Caco-2 (cell line): ENCODE measurements at regions not wholly inside any gene's neighbourhood (a gene's known extent, or its start where the extent isn't known, plus 50 kb on each side); places are given as distances from the start of the nearest gene placed in this dataset.

Source experiments
- BruUV-seq: library from RNA; stranded (reverse); fragments of 400-500 nt; replicated peaks from 2 replicates; lab custom pipeline; 2021; lab: Mats Ljungman, UMichigan
- CTCF ChIA-PET: fragments of 300-600 bp; sonication (Branson Sonifier 250); formaldehyde crosslinking; loops from one replicate; lab custom pipeline; 2022; ENCODE audit warnings: antibody characterized with exemption; lab: Charles Lee
- POLR2A ChIA-PET: fragments of 300-600 bp; sonication (Branson Sonifier 250); formaldehyde crosslinking; loops from one replicate; lab custom pipeline; 2022; ENCODE audit warnings: antibody characterized with exemption; lab: Charles Lee
- DNase-seq, 2 experiments: peaks; one replicate each; pipeline versions ENCODE4 v3.0.0 to v3.0.0-alpha.2; 2020 to 2022
- H3K27me3 ChIP-seq: replicated peaks from 2 replicates; pipeline ENCODE4 v1.6.0; 2011; ENCODE audit warnings: low read length; ENCODE audit not compliant: control insufficient read depth, insufficient read depth
- H3K36me3 ChIP-seq: 2 replicates; pipeline ENCODE4 v1.5.1; 2011; ENCODE audit warnings: low read length; ENCODE audit not compliant: control insufficient read depth, insufficient read depth
- H3K4me1 ChIP-seq: fragments of 250-450 bp; sonication (Bioruptor Pico); 2 replicates; pipeline ENCODE4 v1.5.1; 2020; ENCODE audit warnings: mild to moderate bottlenecking
- H3K4me3 ChIP-seq: 2 replicates; pipeline ENCODE4 v1.5.1; 2011; ENCODE audit warnings: low read depth, mild to moderate bottlenecking, control low read depth, low read length
- H3K9me3 ChIP-seq: fragments of 250-450 bp; sonication (Bioruptor Pico); 2 replicates; pipeline ENCODE4 v1.5.1; 2020; ENCODE audit warnings: mild to moderate bottlenecking, moderate library complexity
- H3K27ac Mint-ChIP-seq: one replicate; pipeline ENCODE4 v1.8.0; 2022; ENCODE audit warnings: mixed read lengths; ENCODE audit not compliant: unreplicated experiment
- H3K27me3 Mint-ChIP-seq: one replicate; pipeline ENCODE4 v1.8.0; 2022; ENCODE audit warnings: mixed read lengths; ENCODE audit not compliant: insufficient read depth, unreplicated experiment
- H3K36me3 Mint-ChIP-seq: one replicate; pipeline ENCODE4 v1.8.0; 2022; ENCODE audit warnings: mild to moderate bottlenecking, mixed read lengths; ENCODE audit not compliant: insufficient read depth, unreplicated experiment
- H3K4me1 Mint-ChIP-seq: one replicate; pipeline ENCODE4 v1.8.0; 2022; ENCODE audit warnings: low read depth, mixed read lengths; ENCODE audit not compliant: unreplicated experiment
- H3K4me3 Mint-ChIP-seq: one replicate; pipeline ENCODE4 v1.8.0; 2022; ENCODE audit warnings: mild to moderate bottlenecking, moderate library complexity, mixed read lengths; ENCODE audit not compliant: unreplicated experiment
- H3K9me3 Mint-ChIP-seq: one replicate; pipeline ENCODE4 v1.8.0; 2022; ENCODE audit warnings: mixed read lengths; ENCODE audit not compliant: unreplicated experiment
- CTCF ChIP-seq, 2 experiments: fragments of 200-600 bp in 1 of 2; IDR thresholded peaks; 1 replicate in 1 of 2; 2 replicates in 1 of 2; pipeline versions ENCODE4 v1.5.1 to v1.8.0; 2011 to 2022; ENCODE audit warnings: antibody characterized with exemption in 1 of 2, control low read depth in 1 of 2, inconsistent platforms in 1 of 2, low read depth in 1 of 2, low read length in 1 of 2, mild to moderate bottlenecking in 1 of 2, moderate library complexity in 1 of 2; ENCODE audit not compliant: insufficient read depth in 1 of 2, severe bottlenecking in 1 of 2, unreplicated experiment in 1 of 2
- intact Hi-C: fragments of 100-400 bp; cut with micrococcal nuclease; formaldehyde crosslinking; loops from one replicate; pipeline ENCODE4 v1.10.0; 2022; ENCODE audit not compliant: unreplicated experiment

DNA sequence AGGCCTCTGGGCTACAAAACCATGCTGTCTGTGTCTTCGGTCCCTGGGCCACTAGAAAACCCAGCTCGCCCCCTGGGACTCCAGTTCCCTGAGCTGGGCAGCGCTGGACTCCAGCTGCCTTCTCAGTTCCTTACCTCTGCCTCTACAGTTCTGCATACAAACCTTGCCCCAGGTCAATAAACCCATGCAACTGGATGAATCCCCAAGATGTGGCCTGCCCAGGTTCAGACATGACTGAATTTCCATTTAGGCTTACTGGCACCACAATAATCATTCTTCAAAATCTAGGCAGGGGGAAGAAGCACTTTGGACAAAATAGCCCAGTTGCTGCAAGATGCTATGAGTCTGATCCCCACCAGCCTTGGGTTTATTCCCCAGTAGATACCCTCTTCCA lies 159.5 kb downstream of the RRAGC start:
- no peak for DNase-seq
- no peaks in the 10 kb centered on the region for H3K36me3 Mint-ChIP-seq
- no TSS peak for BruUV-seq
- TF ChIP-seq CTCF (IDR thresholded peaks at IDR 0.05; ENCODE audit: insufficient read depth in 1 of 2, low read depth in 1 of 2, low read length in 1 of 2, severe bottlenecking in 1 of 2, unreplicated experiment in 1 of 2) = no peak
- no peak overlapping the region for H3K4me3 ChIP-seq
- no peak overlapping the region for H3K27ac Mint-ChIP-seq
- intact Hi-C loops = no loop called here
- H3K9me3 ChIP-seq = no peaks in the 10 kb centered on the region
- no peak overlapping the region for H3K4me3 Mint-ChIP-seq
- no peaks in the 10 kb centered on the region for H3K36me3 ChIP-seq
- POLR2A ChIA-PET = no interaction called here
- H3K4me1 ChIP-seq = no peaks in the 10 kb centered on the region
- H3K4me1 Mint-ChIP-seq = no peaks in the 10 kb centered on the region
- no peaks in the 10 kb centered on the region for H3K9me3 Mint-ChIP-seq
- H3K27me3 Mint-ChIP-seq = peaks cover 9% of the 10 kb centered on the region
- no peaks in the 10 kb centered on the region for H3K27me3 ChIP-seq
- CTCF ChIA-PET = no interaction called here

DNA sequence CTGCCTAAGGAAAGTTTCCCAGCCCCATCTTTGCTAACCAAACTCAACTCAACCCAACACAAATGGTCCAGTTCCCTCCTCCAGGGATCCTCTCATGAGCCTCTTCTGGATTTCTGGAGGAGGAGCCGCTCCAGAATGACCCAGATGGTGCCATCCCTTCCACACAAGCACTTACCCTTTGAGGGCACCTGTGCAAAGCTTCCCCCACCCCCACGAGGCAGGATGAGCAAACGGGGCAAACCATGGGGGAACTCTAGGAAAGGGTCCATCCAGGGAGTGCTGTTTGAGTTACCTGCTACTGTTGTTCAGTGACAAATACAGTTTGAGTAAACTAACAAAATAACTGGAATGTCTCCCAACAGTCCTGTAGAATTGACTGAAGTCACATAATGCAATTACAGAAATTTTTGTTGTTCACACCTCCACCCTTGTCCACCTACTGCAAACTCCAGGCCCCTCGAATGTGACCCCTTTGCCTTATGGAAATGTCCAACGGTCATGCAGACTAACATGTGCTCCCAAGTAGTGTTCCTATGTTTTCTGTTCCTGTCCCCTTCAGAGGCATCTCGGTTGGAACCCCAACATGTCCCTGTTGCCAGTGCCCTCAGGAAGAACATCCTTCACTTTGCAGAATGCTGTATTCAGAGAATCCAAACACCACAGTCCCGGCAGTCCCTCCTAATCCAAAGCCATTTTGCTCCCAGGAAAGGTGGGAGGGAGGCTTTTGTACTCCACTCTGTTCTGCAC lies 160.1 kb downstream of the RRAGC start:
- BruUV-seq = no TSS peak
- DNase-seq = no peak
- no peaks in the 10 kb centered on the region for H3K27me3 ChIP-seq
- no peak for TF ChIP-seq CTCF (IDR thresholded peaks at IDR 0.05; ENCODE audit: insufficient read depth in 1 of 2, low read depth in 1 of 2, low read length in 1 of 2, severe bottlenecking in 1 of 2, unreplicated experiment in 1 of 2)
- H3K4me3 Mint-ChIP-seq = no peak overlapping the region
- POLR2A ChIA-PET = no interaction called here
- H3K36me3 Mint-ChIP-seq = no peaks in the 10 kb centered on the region
- H3K9me3 Mint-ChIP-seq = no peaks in the 10 kb centered on the region
- CTCF ChIA-PET = no interaction called here
- no peak overlapping the region for H3K27ac Mint-ChIP-seq
- H3K4me3 ChIP-seq = no peak overlapping the region
- intact Hi-C loops = no loop called here
- H3K4me1 ChIP-seq = no peaks in the 10 kb centered on the region
- H3K4me1 Mint-ChIP-seq = no peaks in the 10 kb centered on the region
- H3K27me3 Mint-ChIP-seq = peaks cover 9% of the 10 kb centered on the region
- no peaks in the 10 kb centered on the region for H3K9me3 ChIP-seq
- no peaks in the 10 kb centered on the region for H3K36me3 ChIP-seq

DNA sequence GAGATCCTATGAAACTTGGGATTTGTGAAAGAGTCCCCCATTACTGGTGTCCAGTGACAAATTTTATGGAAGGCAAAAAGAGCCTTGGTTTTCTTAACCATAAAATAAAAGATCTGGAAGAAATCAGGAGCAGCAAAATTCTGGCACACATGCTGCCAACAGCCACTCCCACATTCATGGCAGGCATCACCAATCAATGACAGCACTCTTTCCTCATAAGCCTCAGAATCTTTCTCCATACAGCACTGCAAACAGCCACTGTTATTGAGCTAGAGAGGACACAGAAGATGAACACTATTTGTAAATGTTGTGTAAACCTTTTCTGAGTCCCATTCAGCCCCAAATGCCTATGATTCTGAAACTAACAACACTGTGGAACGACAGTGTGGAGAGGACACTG lies 162.2 kb downstream of the RRAGC start:
- CTCF ChIA-PET = no interaction called here
- no TSS peak for BruUV-seq
- Mint-ChIP-seq H3K27me3 (peaks cover 3% of the 10 kb centered on the region), H3K4me3 (no peak overlapping the region), H3K4me1 (no peaks in the 10 kb centered on the region), H3K9me3 (no peaks in the 10 kb centered on the region), H3K27ac (no peak overlapping the region), H3K36me3 (no peaks in the 10 kb centered on the region)
- Histone ChIP-seq H3K9me3 (no peaks in the 10 kb centered on the region), H3K4me1 (no peaks in the 10 kb centered on the region), H3K4me3 (no peak overlapping the region), H3K27me3 (no peaks in the 10 kb centered on the region), H3K36me3 (no peaks in the 10 kb centered on the region)
- no peak for TF ChIP-seq CTCF (IDR thresholded peaks at IDR 0.05; ENCODE audit: insufficient read depth in 1 of 2, low read depth in 1 of 2, low read length in 1 of 2, severe bottlenecking in 1 of 2, unreplicated experiment in 1 of 2)
- DNase-seq = no peak
- intact Hi-C loops = no loop called here
- POLR2A ChIA-PET = no interaction called here
